T-helper 22 cell (primary cell): ENCODE measurements at regions not wholly inside any gene's neighbourhood (a gene's known extent, or its start where the extent isn't known, plus 50 kb on each side); places are given as distances from the start of the nearest gene placed in this dataset.

Source experiments
- DNase-seq: peaks from one replicate; pipeline ENCODE4 v3.0.0-alpha.2; 2020; ENCODE audit warnings: low read depth

GRCh38 chr14:66420251-66421006 lies 65.7 kb upstream of the CCDC196 start:
- no peak for DNase-seq

DNA sequence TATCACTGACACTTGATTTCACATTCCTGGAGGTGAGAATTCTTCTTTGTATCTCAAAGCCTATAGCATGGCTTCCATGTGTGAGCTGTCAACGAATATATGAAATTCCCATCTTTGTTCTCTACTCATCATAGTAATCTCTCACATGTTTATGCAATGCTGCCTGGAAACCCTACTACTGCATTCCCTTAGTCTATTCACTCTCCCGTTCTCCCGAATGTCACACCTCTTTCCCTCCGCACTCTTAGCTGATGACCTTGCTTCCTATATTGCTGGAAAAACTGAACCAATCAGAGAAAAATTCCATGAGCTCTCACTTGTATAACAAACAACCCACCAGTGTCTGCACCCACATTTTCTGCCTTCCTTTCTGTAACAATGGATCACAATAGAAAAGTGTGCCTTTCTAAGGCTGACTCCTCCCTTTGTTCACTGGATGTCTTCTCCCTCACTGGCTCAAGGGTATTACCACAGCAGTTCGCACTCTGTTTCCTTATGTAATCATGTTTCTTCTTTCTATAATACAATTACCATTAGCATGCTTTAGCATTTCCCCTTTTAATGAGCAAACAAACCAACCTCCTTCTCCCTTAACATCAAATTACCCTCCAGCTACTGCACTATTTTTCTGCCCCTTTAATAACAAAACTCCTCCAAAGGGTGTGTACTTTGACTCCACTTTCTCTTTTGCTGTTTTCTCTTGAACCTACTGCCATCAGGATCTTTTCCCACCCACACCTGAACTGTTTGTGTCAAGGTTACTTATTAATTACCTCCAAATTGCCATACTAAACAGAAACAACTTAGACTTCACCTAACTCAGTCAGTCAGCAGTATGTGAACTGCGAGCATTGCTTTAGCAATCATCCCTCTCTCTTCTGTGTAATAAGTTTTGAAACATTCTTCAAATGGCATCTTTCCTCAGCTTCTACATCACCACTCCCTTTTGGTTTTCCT lies 63.9 kb upstream of the CCDC196 start:
- DNase-seq: no peak

DNA sequence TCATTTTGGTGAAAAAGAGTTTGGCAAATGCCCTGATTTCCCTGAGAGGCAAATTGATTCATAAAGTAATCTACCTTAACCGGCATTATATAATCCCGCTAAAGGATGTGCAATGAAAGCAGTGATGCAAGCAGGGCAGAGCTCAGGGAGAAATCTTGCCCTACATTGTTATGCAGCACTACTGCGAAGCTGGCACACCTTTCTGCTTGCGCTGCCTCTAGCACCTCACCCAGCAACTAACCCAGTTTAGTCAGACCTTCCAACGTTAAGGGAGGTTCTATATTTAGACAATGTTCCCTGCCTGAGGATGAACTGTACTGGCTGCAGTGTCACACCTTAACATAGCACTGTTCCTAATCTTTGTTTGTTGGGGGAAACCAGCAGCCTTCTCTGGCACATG lies 60.8 kb upstream of the CCDC196 start:
- DNase-seq: no peak

- DNase-seq: no peak
These were observed 59.7 kb upstream of the CCDC196 start for GRCh38 chr14:66426451-66426850.

DNA sequence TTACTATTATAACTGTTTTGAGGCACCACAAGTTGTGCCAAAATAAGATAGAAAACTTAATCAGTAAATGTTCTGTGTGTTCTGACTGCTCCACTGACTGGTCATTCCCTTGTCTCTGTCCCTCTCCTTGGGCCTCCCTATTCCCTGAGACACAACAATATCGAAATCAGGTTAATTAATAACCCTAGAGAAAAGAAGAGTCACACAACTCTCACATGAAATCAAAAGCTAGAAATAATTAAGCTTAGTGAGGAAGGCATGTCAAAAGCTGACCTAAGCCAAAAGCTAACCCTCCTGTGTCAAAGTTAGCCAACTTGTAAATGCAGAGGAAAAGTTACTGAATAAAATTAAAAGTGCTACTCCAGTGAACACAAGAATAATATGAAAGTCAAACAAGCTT lies 53.8 kb upstream of the CCDC196 start:
- DNase-seq: no peak

GRCh38 chr14:66434464-66434863 lies 51.7 kb upstream of the CCDC196 start:
- no peak for DNase-seq

- DNase-seq: no peak
These were observed 50.5 kb upstream of the CCDC196 start for GRCh38 chr14:66435683-66436082.
